ENCODE measurements at regions not wholly inside any gene's neighbourhood (a gene's known extent, or its start where the extent isn't known, plus 50 kb on each side); places are given as distances from the start of the nearest gene placed in this dataset.
A peak's percentile ranks its signal among the peaks of the same experiment; 100 is the strongest.

- Histone ChIP-seq H3K36me3 (ENCODE audit: insufficient read depth, low read length) (no peaks in the 10 kb centered on the region), H3K9ac (ENCODE audit: low read depth, low read length) (no peak overlapping the region), H3K9me3 (ENCODE audit: control insufficient read depth, insufficient read depth, low read length) (peaks cover 7% of the 10 kb centered on the region), H3K4me1 (ENCODE audit: insufficient read depth, low read length) (peaks cover 12% of the 10 kb centered on the region)
These were observed 53.0 kb upstream of the DAZL start for GRCh38 chr3:16658004-16658924.

GRCh38 chr3:16658925-16659793, 53.9 kb upstream of the DAZL start:
- Histone ChIP-seq H3K36me3 (ENCODE audit: insufficient read depth, low read length) (no peaks in the 10 kb centered on the region), H3K9ac (ENCODE audit: low read depth, low read length) (no peak overlapping the region), H3K9me3 (ENCODE audit: control insufficient read depth, insufficient read depth, low read length) (peaks cover 7% of the 10 kb centered on the region), H3K4me1 (ENCODE audit: insufficient read depth, low read length) (peaks cover 15% of the 10 kb centered on the region)

- 0 out of 2 replicates have a peak overlapping the region, but pooled peaks have one; percentile 1 for H3K9ac ChIP-seq (ENCODE audit: low read depth, low read length)
- H3K36me3 ChIP-seq (ENCODE audit: insufficient read depth, low read length), result no peaks in the 10 kb centered on the region
- peaks cover 15% of the 10 kb centered on the region for H3K4me1 ChIP-seq (ENCODE audit: insufficient read depth, low read length)
- peaks cover 7% of the 10 kb centered on the region for H3K9me3 ChIP-seq (ENCODE audit: control insufficient read depth, insufficient read depth, low read length)
These were observed 58.9 kb upstream of the DAZL start for GRCh38 chr3:16663854-16664712.

GRCh38 chr3:16665282-16665741, 60.1 kb upstream of the DAZL start:
- H3K4me1 ChIP-seq (ENCODE audit: insufficient read depth, low read length), result peaks cover 19% of the 10 kb centered on the region
- H3K9me3 ChIP-seq (ENCODE audit: control insufficient read depth, insufficient read depth, low read length), result peaks cover 7% of the 10 kb centered on the region
- no peaks in the 10 kb centered on the region for H3K36me3 ChIP-seq (ENCODE audit: insufficient read depth, low read length)
- H3K9ac ChIP-seq (ENCODE audit: low read depth, low read length), result no peak overlapping the region

GRCh38 chr3:16666206-16666605, 61.0 kb upstream of the DAZL start:
- peaks cover 24% of the 10 kb centered on the region for H3K4me1 ChIP-seq (ENCODE audit: insufficient read depth, low read length)

GRCh38 chr3:16667633-16668032, 62.4 kb upstream of the DAZL start:
- Histone ChIP-seq H3K9ac (ENCODE audit: low read depth, low read length) (no peak overlapping the region), H3K4me1 (ENCODE audit: insufficient read depth, low read length) (peaks cover 35% of the 10 kb centered on the region), H3K36me3 (ENCODE audit: insufficient read depth, low read length) (no peaks in the 10 kb centered on the region), H3K9me3 (ENCODE audit: control insufficient read depth, insufficient read depth, low read length) (peaks cover 4% of the 10 kb centered on the region; the same call in 1 of the 2 replicates)

More at GRCh38 chr3:16666206-16666605, 61.0 kb upstream of the DAZL start:
- no peak overlapping the region for H3K9ac ChIP-seq (ENCODE audit: low read depth, low read length)
- peaks cover 2% of the 10 kb centered on the region; the same call in 1 of the 2 replicates for H3K9me3 ChIP-seq (ENCODE audit: control insufficient read depth, insufficient read depth, low read length)
- no peaks in the 10 kb centered on the region for H3K36me3 ChIP-seq (ENCODE audit: insufficient read depth, low read length)

GRCh38 chr3:16668776-16669545, 63.7 kb upstream of the DAZL start:
- Histone ChIP-seq H3K9ac (ENCODE audit: low read depth, low read length) (no peak overlapping the region), H3K9me3 (ENCODE audit: control insufficient read depth, insufficient read depth, low read length) (peaks cover 5% of the 10 kb centered on the region; the same call in 1 of the 2 replicates), H3K36me3 (ENCODE audit: insufficient read depth, low read length) (no peaks in the 10 kb centered on the region), H3K4me1 (ENCODE audit: insufficient read depth, low read length) (peaks cover 31% of the 10 kb centered on the region)

- Histone ChIP-seq H3K9me3 (ENCODE audit: control insufficient read depth, insufficient read depth, low read length) (peaks cover 12% of the 10 kb centered on the region), H3K4me1 (ENCODE audit: insufficient read depth, low read length) (peaks cover 22% of the 10 kb centered on the region), H3K9ac (ENCODE audit: low read depth, low read length) (no peak overlapping the region), H3K36me3 (ENCODE audit: insufficient read depth, low read length) (no peaks in the 10 kb centered on the region)
These were observed 65.0 kb upstream of the DAZL start for GRCh38 chr3:16670191-16670590.

- peaks cover 16% of the 10 kb centered on the region for H3K9me3 ChIP-seq (ENCODE audit: control insufficient read depth, insufficient read depth, low read length)
- H3K4me1 ChIP-seq (ENCODE audit: insufficient read depth, low read length), result peaks cover 19% of the 10 kb centered on the region; the same call in 1 of the 2 replicates
- no peaks in the 10 kb centered on the region; the same call in 1 of the 2 replicates for H3K36me3 ChIP-seq (ENCODE audit: insufficient read depth, low read length)
- H3K9ac ChIP-seq (ENCODE audit: low read depth, low read length), result no peak overlapping the region
These were observed 66.5 kb upstream of the DAZL start for GRCh38 chr3:16671690-16672089.

- Histone ChIP-seq H3K4me1 (ENCODE audit: insufficient read depth, low read length) (peaks cover 19% of the 10 kb centered on the region; the same call in 1 of the 2 replicates), H3K9ac (ENCODE audit: low read depth, low read length) (no peak overlapping the region), H3K36me3 (ENCODE audit: insufficient read depth, low read length) (no peaks in the 10 kb centered on the region; the same call in 1 of the 2 replicates), H3K9me3 (ENCODE audit: control insufficient read depth, insufficient read depth, low read length) (peaks cover 16% of the 10 kb centered on the region)
These were observed 68.3 kb upstream of the DAZL start for GRCh38 chr3:16673530-16673929.

GRCh38 chr3:16675805-16676204, 70.6 kb upstream of the DAZL start:
- Histone ChIP-seq H3K4me1 (ENCODE audit: insufficient read depth, low read length) (peaks cover 13% of the 10 kb centered on the region; the same call in 1 of the 2 replicates), H3K9me3 (ENCODE audit: control insufficient read depth, insufficient read depth, low read length) (peaks cover 13% of the 10 kb centered on the region), H3K9ac (ENCODE audit: low read depth, low read length) (no peak overlapping the region), H3K36me3 (ENCODE audit: insufficient read depth, low read length) (no peaks in the 10 kb centered on the region; the same call in 1 of the 2 replicates)

- Histone ChIP-seq H3K9me3 (ENCODE audit: control insufficient read depth, insufficient read depth, low read length) (peaks cover 46% of the 10 kb centered on the region), H3K4me1 (ENCODE audit: insufficient read depth, low read length) (peaks cover 8% of the 10 kb centered on the region; the same call in 1 of the 2 replicates), H3K36me3 (ENCODE audit: insufficient read depth, low read length) (peaks cover 15% of the 10 kb centered on the region; the same call in 1 of the 2 replicates), H3K9ac (ENCODE audit: low read depth, low read length) (no peak overlapping the region)
These were observed 81.5 kb upstream of the DAZL start for GRCh38 chr3:16686679-16687078.

GRCh38 chr3:16687221-16687620, 82.0 kb upstream of the DAZL start:
- Histone ChIP-seq H3K9ac (ENCODE audit: low read depth, low read length) (no peak overlapping the region), H3K4me1 (ENCODE audit: insufficient read depth, low read length) (peaks cover 8% of the 10 kb centered on the region; the same call in 1 of the 2 replicates), H3K9me3 (ENCODE audit: control insufficient read depth, insufficient read depth, low read length) (peaks cover 46% of the 10 kb centered on the region), H3K36me3 (ENCODE audit: insufficient read depth, low read length) (peaks cover 15% of the 10 kb centered on the region; the same call in 1 of the 2 replicates)
